ENCODE measurements at regions not wholly inside any gene's neighbourhood (a gene's known extent, or its start where the extent isn't known, plus 50 kb on each side); places are given as distances from the start of the nearest gene placed in this dataset.
A peak's percentile ranks its signal among the peaks of the same experiment; 100 is the strongest.

GRCh38 chr4:96099031-96099430 is 259.1 kb downstream of the PDHA2 start:
- no peak for DNase-seq

DNA sequence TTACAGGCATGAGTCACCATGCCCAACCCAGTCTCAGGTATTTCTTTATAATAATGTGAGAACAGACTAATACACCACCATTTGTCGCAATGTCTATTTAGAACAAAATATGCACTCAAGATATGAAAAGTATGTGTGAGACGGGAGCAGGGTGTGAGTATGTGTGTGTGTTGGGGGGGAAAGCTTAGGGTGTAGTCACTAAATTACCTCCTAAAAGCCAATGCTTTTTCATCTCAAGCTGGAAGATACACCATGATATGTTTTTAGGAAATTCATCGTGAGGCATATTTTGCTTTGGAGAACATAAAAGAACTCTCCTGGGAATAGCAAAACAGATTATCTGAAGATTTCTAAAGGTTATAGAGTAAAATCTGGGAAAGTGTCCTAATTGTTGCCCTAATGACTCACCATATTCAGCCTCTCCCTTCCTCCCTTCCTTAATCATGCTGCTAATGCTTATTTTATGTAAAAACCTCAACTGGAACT is 262.7 kb downstream of the PDHA2 start:
- DNase-seq: no peak

GRCh38 chr4:96103086-96103485 is 263.2 kb downstream of the PDHA2 start:
- DNase-seq: no peak

DNA sequence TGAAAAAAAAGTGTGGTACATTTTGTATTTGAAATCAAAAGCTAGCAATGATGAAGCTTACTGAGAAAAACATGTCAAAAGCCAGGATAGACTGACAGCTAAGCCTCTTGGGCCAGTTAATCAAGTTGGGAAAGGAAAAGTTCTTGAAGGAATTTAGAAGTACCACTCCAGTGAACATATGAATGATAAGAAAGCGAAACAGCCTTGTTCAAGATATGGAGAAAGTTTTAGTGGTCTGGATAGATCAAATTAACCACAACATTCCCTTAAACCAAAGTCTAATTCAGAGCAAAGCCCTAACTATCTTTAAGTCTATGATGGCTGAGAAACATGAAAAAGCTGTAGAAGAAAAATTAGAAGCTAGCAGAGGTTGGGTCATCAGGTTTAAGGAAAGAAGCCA is 268.3 kb downstream of the PDHA2 start:
- no peak for DNase-seq

- no peak for DNase-seq
Measured at GRCh38 chr4:96112631-96113030, 272.7 kb downstream of the PDHA2 start.

DNA sequence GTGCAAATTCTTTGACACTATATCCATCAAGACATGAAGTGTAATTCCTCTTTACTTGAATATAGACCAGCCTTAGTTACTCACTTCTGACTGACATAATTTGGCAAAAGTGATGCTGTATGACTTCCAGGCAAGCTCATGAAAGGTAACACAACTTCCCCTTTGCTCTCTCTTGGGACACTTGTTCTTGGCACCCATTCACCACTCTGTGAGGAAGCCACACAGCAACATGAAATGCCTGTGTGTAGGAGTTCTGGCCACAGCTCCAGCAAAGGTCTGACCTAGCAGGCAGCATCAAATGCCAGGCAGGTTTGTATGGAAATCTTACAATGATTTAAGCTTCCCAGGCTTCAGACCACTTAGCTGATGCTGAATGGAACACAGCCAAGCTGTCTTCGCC is 280.3 kb downstream of the PDHA2 start:
- no peak for DNase-seq

DNA sequence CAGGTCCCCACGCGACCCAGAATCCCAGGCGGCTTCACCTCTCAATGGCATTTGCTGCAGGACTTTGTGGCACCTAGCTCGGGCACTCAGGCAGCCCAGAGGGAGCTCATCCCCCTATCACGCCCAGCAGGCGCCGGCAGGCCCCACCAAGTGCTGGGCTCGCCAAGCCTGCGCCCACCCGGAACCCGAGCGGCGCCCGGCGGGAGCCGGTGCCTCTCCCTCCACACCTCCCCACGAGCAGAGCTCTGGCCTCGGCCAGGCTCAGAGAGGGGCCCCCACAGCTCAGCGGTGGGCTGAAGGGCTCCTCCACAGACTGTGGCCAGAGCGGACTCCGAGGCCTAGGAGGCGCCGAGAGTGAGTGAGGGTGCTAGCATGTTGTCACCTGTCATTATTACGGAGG is 286.3 kb downstream of the PDHA2 start:
- DNase-seq: no peak

DNA sequence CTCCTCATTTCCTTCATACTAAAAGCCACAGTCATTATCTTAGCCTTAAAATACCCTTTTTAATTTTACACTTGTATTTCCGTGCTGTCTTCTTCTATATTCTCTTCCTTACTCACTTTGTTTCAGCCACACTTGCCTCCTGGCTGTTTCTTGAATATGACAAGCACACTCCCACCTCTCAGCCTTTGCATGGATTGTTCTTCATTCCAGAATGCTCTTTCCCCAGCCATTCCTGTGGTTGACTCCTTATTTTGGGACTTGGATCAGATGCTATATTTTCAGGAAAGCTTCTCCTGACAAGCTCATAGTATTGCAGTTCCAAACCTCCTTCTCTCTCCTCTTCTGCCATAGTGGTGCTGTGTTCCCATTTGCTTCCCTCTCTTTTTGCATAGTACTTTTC is 291.3 kb downstream of the PDHA2 start:
- no peak for DNase-seq

DNA sequence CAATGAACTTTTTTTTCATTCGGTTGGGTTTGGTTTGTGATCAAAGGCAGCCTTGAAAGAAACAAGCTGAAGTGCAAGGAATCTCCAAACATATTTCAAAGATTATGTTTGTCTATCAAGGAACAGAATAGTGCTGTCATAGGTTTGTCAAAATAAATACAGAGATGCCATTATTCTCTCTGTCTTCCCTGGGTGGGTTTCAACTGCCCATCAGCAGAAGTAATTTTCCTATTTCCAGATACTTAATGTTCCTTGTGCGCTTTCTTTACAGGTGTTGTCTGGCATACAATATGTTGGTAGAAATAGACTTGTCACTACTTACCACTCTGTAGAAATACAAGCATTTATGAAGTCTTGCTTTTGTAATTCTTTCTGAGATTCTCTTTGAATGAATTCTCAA is 294.9 kb downstream of the PDHA2 start:
- DNase-seq: no peak

GRCh38 chr4:96136056-96136455 is 296.2 kb downstream of the PDHA2 start:
- DNase-seq: no peak

GRCh38 chr4:96139251-96139929 is 299.5 kb downstream of the PDHA2 start:
- DNase-seq: no peak

GRCh38 chr4:96145601-96146000 is 305.7 kb downstream of the PDHA2 start:
- DNase-seq: no peak

GRCh38 chr4:96146686-96147085 is 306.8 kb downstream of the PDHA2 start:
- no peak for DNase-seq

DNA sequence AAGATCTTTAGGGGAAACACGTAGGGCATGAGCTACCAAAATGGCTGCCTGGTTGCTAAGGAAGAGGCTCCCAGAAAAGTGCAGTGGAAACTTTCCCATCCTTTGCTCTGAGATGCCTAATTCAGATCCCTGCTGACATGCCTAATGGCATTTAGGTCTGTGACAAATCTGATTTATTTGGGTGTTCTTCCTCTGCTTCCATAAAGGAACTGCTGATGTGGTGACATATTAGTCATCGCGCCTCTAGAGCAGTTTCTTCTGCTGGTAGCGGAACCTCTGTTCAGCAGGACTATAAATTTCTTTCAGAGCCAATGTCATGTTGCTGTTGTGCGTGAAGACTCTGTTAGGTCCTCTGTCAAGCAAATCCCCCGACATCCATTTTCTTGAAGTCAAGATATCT is 310.0 kb downstream of the PDHA2 start:
- no peak for DNase-seq

GRCh38 chr4:96150466-96150865 is 310.6 kb downstream of the PDHA2 start:
- no peak for DNase-seq

DNA sequence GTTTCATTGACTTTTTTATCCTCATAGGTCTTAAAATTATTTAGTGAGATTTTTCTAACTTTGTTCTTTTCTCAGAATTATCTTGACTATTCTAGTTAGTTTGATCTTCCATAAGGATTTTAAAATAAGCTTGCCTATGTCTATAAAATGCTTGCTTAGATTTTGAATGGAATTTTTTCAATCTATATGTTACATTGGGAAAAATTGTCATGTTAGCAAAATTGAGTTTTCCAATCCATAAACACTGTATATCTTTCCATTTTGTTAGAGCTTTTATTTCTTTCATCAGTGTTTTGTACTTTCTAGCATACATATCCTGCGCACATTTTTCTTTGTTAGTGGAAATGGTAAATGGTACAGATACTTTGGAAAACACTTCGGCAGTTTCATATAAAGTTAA is 312.9 kb downstream of the PDHA2 start:
- DNase-seq: no peak

- DNase-seq: no peak
Measured at GRCh38 chr4:96154676-96155075, 314.8 kb downstream of the PDHA2 start.

DNA sequence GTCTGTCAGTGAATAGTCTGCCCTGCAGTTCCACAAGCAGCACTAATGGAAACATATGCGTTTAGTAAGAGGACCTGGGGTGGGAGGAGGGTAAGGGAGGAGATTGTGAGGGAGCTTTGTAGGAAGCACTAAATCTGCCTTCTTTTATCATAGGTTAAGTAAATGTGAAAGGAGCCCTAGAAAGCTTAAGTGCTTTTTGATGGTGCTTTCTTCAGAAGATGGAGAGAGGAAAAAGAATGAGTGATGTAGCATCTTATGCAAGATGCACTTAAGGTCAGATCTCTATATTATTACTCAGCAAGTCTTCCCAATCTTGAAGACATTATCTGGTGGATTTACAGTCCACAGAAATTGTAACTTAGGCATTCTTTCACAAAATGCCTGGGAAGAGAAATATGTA is 322.7 kb downstream of the PDHA2 start:
- DNase-seq: no peak

DNA sequence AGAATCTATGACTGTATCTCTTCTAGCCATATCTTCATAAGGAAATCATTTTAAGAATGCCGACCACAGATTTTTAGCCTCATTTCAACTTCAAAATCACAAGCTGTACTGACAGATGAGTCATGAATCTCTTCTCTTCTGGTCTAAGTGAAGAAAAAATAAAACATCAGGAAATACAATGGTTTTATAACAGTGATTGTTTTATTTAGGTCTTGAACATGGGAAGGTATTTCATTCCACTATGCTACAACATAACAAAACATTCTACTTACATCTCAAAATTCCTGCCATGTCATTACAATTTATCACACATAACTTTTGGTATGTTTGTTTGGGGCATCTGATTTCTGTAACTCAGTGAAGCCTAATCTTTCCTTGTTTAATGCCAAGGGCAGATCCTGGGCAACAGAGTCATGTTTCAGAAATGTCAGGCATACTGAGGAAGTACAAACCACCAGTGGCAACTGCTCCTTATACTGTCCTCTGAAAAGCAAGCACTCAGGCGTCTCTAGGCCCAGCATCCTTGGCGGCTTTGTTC is 325.0 kb downstream of the PDHA2 start:
- DNase-seq: no peak

GRCh38 chr4:96166806-96167205 is 326.9 kb downstream of the PDHA2 start:
- no peak for DNase-seq

- DNase-seq: peak; percentile 38
Measured at GRCh38 chr4:96170198-96170597, 330.3 kb downstream of the PDHA2 start.

- DNase-seq: no peak
Measured at GRCh38 chr4:96173756-96174155, 333.9 kb downstream of the PDHA2 start.

- no peak for DNase-seq
Measured at GRCh38 chr4:96175871-96176270, 336.0 kb downstream of the PDHA2 start.

GRCh38 chr4:96183611-96184010 is 343.7 kb downstream of the PDHA2 start:
- DNase-seq: no peak

DNA sequence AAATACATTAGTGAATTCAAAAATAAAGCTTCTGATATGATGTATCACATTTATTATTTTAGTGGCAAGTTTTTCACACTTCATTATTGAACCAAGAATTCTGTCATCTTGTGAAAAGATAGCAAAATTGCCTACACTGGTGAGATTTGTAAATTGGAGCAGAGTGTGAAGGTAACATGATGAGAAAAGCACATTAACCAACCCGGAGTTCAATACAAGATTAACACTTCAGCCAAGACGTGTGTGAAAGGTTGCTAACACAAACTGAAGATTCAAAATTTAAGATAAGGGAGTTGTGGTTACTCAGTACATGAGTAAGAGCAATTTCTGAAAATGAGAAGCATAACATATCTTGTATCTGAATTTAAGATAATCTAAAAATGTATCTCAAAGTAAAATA is 346.7 kb downstream of the PDHA2 start:
- DNase-seq: no peak
